ENCODE measurements at regions not wholly inside any gene's neighbourhood (a gene's known extent, or its start where the extent isn't known, plus 50 kb on each side); places are given as distances from the start of the nearest gene placed in this dataset.
A peak's percentile ranks its signal among the peaks of the same experiment; 100 is the strongest.

- no peaks in the 10 kb centered on the region for H3K36me3 Mint-ChIP-seq (ENCODE audit: insufficient read depth, unreplicated experiment)
- peak in 1 of 2 experiments; percentile 35 for DNase-seq
- ChIA-PET CTCF (interaction anchor here (0.7 to 1.1 kb wide), 2 partner anchors 9 to 165 kb away, joined by 3 to 9 read pairs; no protein-coding TSS in a partner anchor), POLR2A (no interaction called here)
- Histone ChIP-seq H3K27me3 (replicated peaks; ENCODE audit: control insufficient read depth, insufficient read depth, low read length) (no peaks in the 10 kb centered on the region), H3K36me3 (ENCODE audit: control insufficient read depth, insufficient read depth, low read length) (no peaks in the 10 kb centered on the region), H3K9me3 (no peaks in the 10 kb centered on the region), H3K4me3 (ENCODE audit: low read depth, low read length) (no peak overlapping the region), H3K4me1 (no peaks in the 10 kb centered on the region)
- TF ChIP-seq, protein P1, sequence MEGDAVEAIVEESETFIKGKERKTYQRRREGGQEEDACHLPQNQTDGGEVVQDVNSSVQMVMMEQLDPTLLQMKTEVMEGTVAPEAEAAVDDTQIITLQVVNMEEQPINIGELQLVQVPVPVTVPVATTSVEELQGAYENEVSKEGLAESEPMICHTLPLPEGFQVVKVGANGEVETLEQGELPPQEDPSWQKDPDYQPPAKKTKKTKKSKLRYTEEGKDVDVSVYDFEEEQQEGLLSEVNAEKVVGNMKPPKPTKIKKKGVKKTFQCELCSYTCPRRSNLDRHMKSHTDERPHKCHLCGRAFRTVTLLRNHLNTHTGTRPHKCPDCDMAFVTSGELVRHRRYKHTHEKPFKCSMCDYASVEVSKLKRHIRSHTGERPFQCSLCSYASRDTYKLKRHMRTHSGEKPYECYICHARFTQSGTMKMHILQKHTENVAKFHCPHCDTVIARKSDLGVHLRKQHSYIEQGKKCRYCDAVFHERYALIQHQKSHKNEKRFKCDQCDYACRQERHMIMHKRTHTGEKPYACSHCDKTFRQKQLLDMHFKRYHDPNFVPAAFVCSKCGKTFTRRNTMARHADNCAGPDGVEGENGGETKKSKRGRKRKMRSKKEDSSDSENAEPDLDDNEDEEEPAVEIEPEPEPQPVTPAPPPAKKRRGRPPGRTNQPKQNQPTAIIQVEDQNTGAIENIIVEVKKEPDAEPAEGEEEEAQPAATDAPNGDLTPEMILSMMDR (IDR thresholded peaks at IDR 0.05; ENCODE audit: insufficient read depth in 1 of 2, low read depth in 1 of 2, low read length in 1 of 2, severe bottlenecking in 1 of 2, unreplicated experiment in 1 of 2): peak; percentile 38 to 53
- BruUV-seq (replicated peaks): no TSS peak
- H3K4me3 Mint-ChIP-seq (ENCODE audit: unreplicated experiment): no peak overlapping the region
- H3K27me3 Mint-ChIP-seq (ENCODE audit: insufficient read depth, unreplicated experiment): no peaks in the 10 kb centered on the region
- no peaks in the 10 kb centered on the region for H3K4me1 Mint-ChIP-seq (ENCODE audit: low read depth, unreplicated experiment)
- H3K9me3 Mint-ChIP-seq (ENCODE audit: unreplicated experiment): no peaks in the 10 kb centered on the region
- H3K27ac Mint-ChIP-seq (ENCODE audit: unreplicated experiment): no peak overlapping the region
- intact Hi-C loops (cut with micrococcal nuclease; ENCODE audit: unreplicated experiment): loop anchor here (1.0 kb wide), 1 partner anchor 9 kb away; no protein-coding TSS in a partner anchor
Observed at GRCh38 chr7:15007507-15007906, 105.0 kb upstream of the DGKB start.

- no peak for DNase-seq
- intact Hi-C loops (cut with micrococcal nuclease; ENCODE audit: unreplicated experiment): no loop called here
- Histone ChIP-seq H3K4me1 (peaks cover 6% of the 10 kb centered on the region), H3K4me3 (ENCODE audit: low read depth, low read length) (no peak overlapping the region), H3K36me3 (ENCODE audit: control insufficient read depth, insufficient read depth, low read length) (no peaks in the 10 kb centered on the region), H3K27me3 (replicated peaks; ENCODE audit: control insufficient read depth, insufficient read depth, low read length) (no peaks in the 10 kb centered on the region), H3K9me3 (no peaks in the 10 kb centered on the region)
- Mint-ChIP-seq H3K27ac (ENCODE audit: unreplicated experiment) (no peak overlapping the region), H3K36me3 (ENCODE audit: insufficient read depth, unreplicated experiment) (no peaks in the 10 kb centered on the region), H3K9me3 (ENCODE audit: unreplicated experiment) (no peaks in the 10 kb centered on the region), H3K4me3 (ENCODE audit: unreplicated experiment) (no peak overlapping the region), H3K4me1 (ENCODE audit: low read depth, unreplicated experiment) (no peaks in the 10 kb centered on the region), H3K27me3 (ENCODE audit: insufficient read depth, unreplicated experiment) (no peaks in the 10 kb centered on the region)
- TF ChIP-seq, protein P1 (IDR thresholded peaks at IDR 0.05; ENCODE audit: insufficient read depth in 1 of 2, low read depth in 1 of 2, low read length in 1 of 2, severe bottlenecking in 1 of 2, unreplicated experiment in 1 of 2): no peak
- CTCF ChIA-PET: interaction anchor here (1.5 kb wide), 1 partner anchor 10 kb away, joined by 4 read pairs; no protein-coding TSS in a partner anchor
- no TSS peak for BruUV-seq (replicated peaks)
- POLR2A ChIA-PET: no interaction called here
Observed at GRCh38 chr7:15005672-15006071, 103.1 kb upstream of the DGKB start.

DNA sequence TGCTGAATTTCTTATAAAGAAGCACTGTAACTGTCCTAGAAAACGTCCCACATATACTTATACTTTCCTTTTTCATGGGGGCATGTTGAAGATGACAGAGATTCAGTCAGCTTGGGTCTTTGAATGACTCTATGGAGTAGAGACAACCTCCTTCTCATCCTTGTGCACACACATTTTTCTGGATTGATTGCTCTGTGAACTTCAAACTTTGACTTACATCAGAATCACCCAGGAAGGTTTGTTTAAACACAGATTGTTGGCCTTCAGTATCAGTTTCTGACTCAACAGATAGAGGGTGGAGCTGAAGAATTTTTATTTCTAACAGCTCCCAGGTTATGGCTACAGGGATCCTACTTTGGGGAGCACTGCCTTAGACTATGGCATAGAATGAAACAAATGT, 97.6 kb upstream of the DGKB start:
- BruUV-seq (replicated peaks): no TSS peak

More for the DNA sequence above, 97.6 kb upstream of the DGKB start:
- POLR2A ChIA-PET: no interaction called here
- peak overlapping the region; percentile 24 for H3K27ac Mint-ChIP-seq (ENCODE audit: unreplicated experiment)
- peaks cover 18% of the 10 kb centered on the region for H3K4me1 Mint-ChIP-seq (ENCODE audit: low read depth, unreplicated experiment)
- no peaks in the 10 kb centered on the region for H3K27me3 ChIP-seq (replicated peaks; ENCODE audit: control insufficient read depth, insufficient read depth, low read length)
- CTCF ChIA-PET: interaction anchor here (1.6 kb wide), 1 partner anchor 16 kb away, joined by 9 read pairs; no protein-coding TSS in a partner anchor
- no peak overlapping the region for H3K4me3 ChIP-seq (ENCODE audit: low read depth, low read length)
- H3K4me3 Mint-ChIP-seq (ENCODE audit: unreplicated experiment): no peak overlapping the region
- no peaks in the 10 kb centered on the region for H3K9me3 Mint-ChIP-seq (ENCODE audit: unreplicated experiment)
- H3K27me3 Mint-ChIP-seq (ENCODE audit: insufficient read depth, unreplicated experiment): no peaks in the 10 kb centered on the region
- no peaks in the 10 kb centered on the region for H3K9me3 ChIP-seq
- H3K36me3 Mint-ChIP-seq (ENCODE audit: insufficient read depth, unreplicated experiment): no peaks in the 10 kb centered on the region
- H3K36me3 ChIP-seq (ENCODE audit: control insufficient read depth, insufficient read depth, low read length): no peaks in the 10 kb centered on the region
- intact Hi-C loops (cut with micrococcal nuclease; ENCODE audit: unreplicated experiment): loop anchor here (1.0 kb wide), 1 partner anchor 16 kb away; no protein-coding TSS in a partner anchor
- H3K4me1 ChIP-seq: peaks cover 21% of the 10 kb centered on the region
- TF ChIP-seq, protein P1 (IDR thresholded peaks at IDR 0.05; ENCODE audit: insufficient read depth in 1 of 2, low read depth in 1 of 2, low read length in 1 of 2, severe bottlenecking in 1 of 2, unreplicated experiment in 1 of 2): no peak
- peak in 1 of 2 experiments; percentile 39 for DNase-seq

Data from Caco-2 (cell line).